GM19438 (cell line): ENCODE measurements at regions not wholly inside any gene's neighbourhood (a gene's known extent, or its start where the extent isn't known, plus 50 kb on each side); places are given as distances from the start of the nearest gene placed in this dataset.

Experiments
- ATAC-seq: cut with Tn5 transposase; IDR thresholded peaks from one replicate; pipeline ENCODE4 v1.9.1; 2021; ENCODE audit warnings: low read depth; ENCODE audit not compliant: unreplicated experiment

GRCh38 chr12:92216092-92216491 is 70.4 kb upstream of the BTG1 start:
- no peak for ATAC-seq

- ATAC-seq, result no peak
Observed at GRCh38 chr12:92215358-92215757, 69.7 kb upstream of the BTG1 start.

- ATAC-seq, result no peak
Observed at GRCh38 chr12:92213166-92213565, 67.5 kb upstream of the BTG1 start.

- ATAC-seq, result no peak
Observed at GRCh38 chr12:92210071-92210470, 64.4 kb upstream of the BTG1 start.

GRCh38 chr12:92208613-92209121 is 63.0 kb upstream of the BTG1 start:
- peak; percentile 66 for ATAC-seq

- no peak for ATAC-seq
Observed at GRCh38 chr12:92206596-92206995, 61.0 kb upstream of the BTG1 start.

- ATAC-seq, result no peak
Observed at GRCh38 chr12:92206011-92206410, 60.4 kb upstream of the BTG1 start.

GRCh38 chr12:92199819-92200576 is 54.4 kb upstream of the BTG1 start:
- ATAC-seq, result no peak

GRCh38 chr12:92197815-92198214 is 52.2 kb upstream of the BTG1 start:
- no peak for ATAC-seq

- no peak for ATAC-seq
Observed at GRCh38 chr12:92196368-92196767, 50.7 kb upstream of the BTG1 start.
